ENCODE measurements at regions not wholly inside any gene's neighbourhood (a gene's known extent, or its start where the extent isn't known, plus 50 kb on each side); places are given as distances from the start of the nearest gene placed in this dataset.

- H3K9me3 ChIP-seq = no peaks in the 10 kb centered on the region
- intact Hi-C loops (cut with DNase I; ENCODE audit: low total_unique reads) = no loop called here
- TF ChIP-seq POLR2AphosphoS5 (IDR thresholded peaks at IDR 0.05) (no peak), CTCF (IDR thresholded peaks at IDR 0.05) (no peak), POLR2A (IDR thresholded peaks at IDR 0.05) (no peak)
Measured at GRCh38 chr20:57866250-57867106, 156.7 kb upstream of the PMEPA1 start.

DNA sequence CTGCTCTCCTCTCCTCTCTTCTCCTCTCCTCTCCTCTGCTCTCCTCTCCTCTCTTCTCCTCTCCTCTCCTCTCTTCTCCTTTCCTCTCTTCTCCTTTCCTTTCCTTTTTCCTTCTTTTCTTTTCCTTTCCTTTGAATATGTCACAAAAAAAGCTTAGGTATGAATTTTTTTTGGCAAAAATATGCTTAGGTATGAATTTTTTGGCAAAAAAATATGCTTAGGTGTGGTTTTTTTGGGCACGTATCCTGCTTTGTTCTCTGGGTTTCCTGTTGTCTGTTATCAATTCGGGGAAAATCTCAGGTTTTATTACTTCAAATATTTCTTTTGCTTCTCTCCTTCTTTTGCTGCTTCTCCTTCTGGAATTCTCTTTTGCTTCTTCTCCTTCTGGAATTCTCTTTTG, 155.5 kb upstream of the PMEPA1 start:
- Histone ChIP-seq H3K4me1 (no peaks in the 10 kb centered on the region), H3K9me3 (no peaks in the 10 kb centered on the region), H3K4me3 (no peak overlapping the region), H3K27ac (no peak overlapping the region), H3K36me3 (no peaks in the 10 kb centered on the region), H3K27me3 (peaks cover 0 to 3% of the 10 kb centered on the region in 2 donors)
- intact Hi-C loops (cut with DNase I; ENCODE audit: low total_unique reads) = no loop called here
- DNase-seq (ENCODE audit: low spot score in 2 of 2) = no peak
- TF ChIP-seq POLR2AphosphoS5 (IDR thresholded peaks at IDR 0.05) (no peak), CTCF (IDR thresholded peaks at IDR 0.05) (no peak), POLR2A (IDR thresholded peaks at IDR 0.05) (no peak)

More at GRCh38 chr20:57866250-57867106, 156.7 kb upstream of the PMEPA1 start:
- Histone ChIP-seq H3K4me3 (no peak overlapping the region), H3K27me3 (peaks cover 0 to 3% of the 10 kb centered on the region in 2 donors), H3K36me3 (no peaks in the 10 kb centered on the region), H3K4me1 (no peaks in the 10 kb centered on the region), H3K27ac (no peak overlapping the region)
- no peak for DNase-seq (ENCODE audit: low spot score in 2 of 2)

DNA sequence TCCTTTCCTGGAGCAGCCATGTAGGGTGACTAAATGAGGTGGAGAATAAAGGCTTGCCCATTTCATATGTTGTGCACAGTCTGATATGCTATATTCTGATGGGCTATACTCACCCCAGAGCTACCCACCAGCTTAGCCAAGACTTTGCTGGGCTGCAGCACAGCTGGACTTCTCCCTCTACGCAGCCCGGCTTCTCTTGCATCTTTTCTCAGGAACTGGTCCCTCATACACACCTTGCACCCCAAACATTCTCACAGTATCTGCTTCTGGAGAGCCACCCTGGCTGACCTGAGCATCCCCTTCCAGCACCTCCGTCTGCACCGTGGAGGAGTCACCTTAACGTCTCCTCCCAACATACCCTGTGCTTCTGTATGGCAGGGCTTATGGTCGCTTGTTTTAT, 150.8 kb upstream of the PMEPA1 start:
- TF ChIP-seq POLR2AphosphoS5 (IDR thresholded peaks at IDR 0.05) (no peak), CTCF (IDR thresholded peaks at IDR 0.05) (no peak), POLR2A (IDR thresholded peaks at IDR 0.05) (no peak)
- Histone ChIP-seq H3K9me3 (no peaks in the 10 kb centered on the region), H3K27ac (no peak overlapping the region), H3K27me3 (no peaks in the 10 kb centered on the region), H3K36me3 (no peaks in the 10 kb centered on the region), H3K4me1 (no peaks in the 10 kb centered on the region), H3K4me3 (no peak overlapping the region)
- intact Hi-C loops (cut with DNase I; ENCODE audit: low total_unique reads) = no loop called here
- DNase-seq (ENCODE audit: low spot score in 2 of 2) = no peak

DNA sequence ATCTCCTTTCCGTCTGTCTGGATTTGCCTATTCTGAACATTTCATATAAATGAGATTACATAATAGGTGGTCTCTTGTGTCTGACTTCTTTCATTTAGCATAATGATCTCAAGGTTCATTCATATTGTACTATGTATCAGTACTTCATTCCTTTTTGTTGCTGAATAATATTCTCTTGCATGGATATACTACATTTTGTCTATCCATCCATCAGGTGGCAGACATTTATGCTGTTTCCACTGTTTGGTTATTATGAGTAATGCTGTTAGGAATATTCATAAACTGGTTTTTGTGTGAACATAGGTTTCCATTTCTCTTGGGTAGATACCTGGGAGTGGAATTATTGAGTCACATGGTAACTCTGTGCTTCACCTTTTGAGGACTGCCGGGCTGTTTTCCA, 148.2 kb upstream of the PMEPA1 start:
- intact Hi-C loops (cut with DNase I; ENCODE audit: low total_unique reads) = no loop called here

More for the DNA sequence above, 148.2 kb upstream of the PMEPA1 start:
- no peak overlapping the region for H3K4me3 ChIP-seq
- TF ChIP-seq POLR2AphosphoS5 (IDR thresholded peaks at IDR 0.05) (no peak), CTCF (IDR thresholded peaks at IDR 0.05) (no peak), POLR2A (IDR thresholded peaks at IDR 0.05) (no peak)
- H3K36me3 ChIP-seq = no peaks in the 10 kb centered on the region
- no peaks in the 10 kb centered on the region for H3K4me1 ChIP-seq
- no peak for DNase-seq (ENCODE audit: low spot score in 2 of 2)
- H3K9me3 ChIP-seq = no peaks in the 10 kb centered on the region
- no peak overlapping the region for H3K27ac ChIP-seq
- no peaks in the 10 kb centered on the region for H3K27me3 ChIP-seq

Measured in breast epithelium (tissue), 4 donors.